Epithelial cell of proximal tubule (primary cell): ENCODE measurements at regions not wholly inside any gene's neighbourhood (a gene's known extent, or its start where the extent isn't known, plus 50 kb on each side); places are given as distances from the start of the nearest gene placed in this dataset.

Experiments
- DNase-seq: peaks from one replicate; pipeline ENCODE4 v3.0.0-alpha.2; 2011; ENCODE audit warnings: low read depth
- H3K4me3 ChIP-seq: 2 replicates; pipeline ENCODE4 v1.5.1; 2011; ENCODE audit warnings: low read depth, mild to moderate bottlenecking, low read length
- TF ChIP-seq, protein P1 (sequence below): conservative IDR thresholded peaks from 2 replicates; pipeline ENCODE4 v1.5.1; 2012; ENCODE audit warnings: low read depth, mild to moderate bottlenecking, low read length

DNA sequence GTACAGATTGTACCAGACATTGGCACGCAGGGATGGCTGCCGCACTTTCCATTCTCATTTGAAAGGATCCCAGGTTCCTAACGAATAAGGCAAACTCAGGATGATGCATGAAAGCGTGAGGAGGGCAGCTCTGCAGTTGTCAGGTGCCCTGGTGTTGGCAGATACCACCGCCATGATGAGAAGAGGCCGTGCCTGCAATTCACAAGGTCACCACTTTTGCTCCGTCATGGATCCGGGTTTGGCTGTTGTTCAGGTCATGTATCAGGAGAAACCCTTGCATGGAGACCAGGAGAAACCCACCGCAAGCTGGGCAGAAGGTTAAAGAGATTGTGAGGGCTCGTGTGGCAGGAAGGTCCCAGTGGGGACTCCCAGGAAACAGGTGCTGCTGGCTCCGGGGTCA lies 233.2 kb downstream of the KLF6 start:
- TF ChIP-seq, protein P1, sequence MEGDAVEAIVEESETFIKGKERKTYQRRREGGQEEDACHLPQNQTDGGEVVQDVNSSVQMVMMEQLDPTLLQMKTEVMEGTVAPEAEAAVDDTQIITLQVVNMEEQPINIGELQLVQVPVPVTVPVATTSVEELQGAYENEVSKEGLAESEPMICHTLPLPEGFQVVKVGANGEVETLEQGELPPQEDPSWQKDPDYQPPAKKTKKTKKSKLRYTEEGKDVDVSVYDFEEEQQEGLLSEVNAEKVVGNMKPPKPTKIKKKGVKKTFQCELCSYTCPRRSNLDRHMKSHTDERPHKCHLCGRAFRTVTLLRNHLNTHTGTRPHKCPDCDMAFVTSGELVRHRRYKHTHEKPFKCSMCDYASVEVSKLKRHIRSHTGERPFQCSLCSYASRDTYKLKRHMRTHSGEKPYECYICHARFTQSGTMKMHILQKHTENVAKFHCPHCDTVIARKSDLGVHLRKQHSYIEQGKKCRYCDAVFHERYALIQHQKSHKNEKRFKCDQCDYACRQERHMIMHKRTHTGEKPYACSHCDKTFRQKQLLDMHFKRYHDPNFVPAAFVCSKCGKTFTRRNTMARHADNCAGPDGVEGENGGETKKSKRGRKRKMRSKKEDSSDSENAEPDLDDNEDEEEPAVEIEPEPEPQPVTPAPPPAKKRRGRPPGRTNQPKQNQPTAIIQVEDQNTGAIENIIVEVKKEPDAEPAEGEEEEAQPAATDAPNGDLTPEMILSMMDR = no peak
- DNase-seq = no peak
- H3K4me3 ChIP-seq = no peak overlapping the region

DNA sequence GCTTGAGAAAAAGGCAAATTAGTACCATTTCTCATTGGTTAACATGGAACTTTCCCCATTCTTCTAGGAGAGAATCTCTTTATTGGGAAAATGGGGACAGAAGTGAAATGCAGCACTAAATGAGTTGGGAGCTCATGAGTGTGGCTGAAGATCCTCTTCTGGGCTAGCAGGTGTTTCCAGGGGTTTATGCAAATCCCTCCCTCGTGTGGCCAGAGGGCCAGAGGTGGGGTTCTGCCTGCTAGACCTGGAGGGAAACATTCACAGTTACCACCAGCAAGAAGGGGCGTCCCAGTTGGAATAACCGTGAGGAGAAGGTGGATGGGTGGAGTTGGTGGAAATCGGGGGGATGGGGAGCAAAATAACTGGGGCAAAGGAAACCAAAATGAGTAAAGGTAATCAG lies 235.9 kb downstream of the KLF6 start:
- TF ChIP-seq, protein P1 = no peak
- DNase-seq = no peak

DNA sequence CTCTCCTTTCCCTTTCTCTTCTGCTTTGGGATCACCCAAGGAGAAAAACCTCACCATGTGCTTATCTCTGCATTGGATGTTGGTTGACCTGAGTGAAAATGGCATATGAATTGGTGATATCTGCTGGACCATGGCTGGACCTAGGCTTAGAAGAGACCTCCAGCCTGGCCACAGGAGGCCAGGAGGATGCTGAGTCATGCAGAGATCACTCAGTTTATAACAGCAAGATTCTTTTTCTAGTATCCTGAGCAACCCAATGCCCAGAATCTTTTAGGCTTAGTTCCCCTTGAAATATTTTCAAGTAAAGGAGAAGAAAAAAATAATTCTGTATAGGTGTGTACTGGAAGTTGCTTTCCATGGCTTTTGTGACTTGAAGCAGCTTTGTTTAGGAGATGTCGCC lies 236.3 kb downstream of the KLF6 start:
- TF ChIP-seq, protein P1 = no peak
- no peak overlapping the region for H3K4me3 ChIP-seq
- no peak for DNase-seq

More for the DNA sequence above, 235.9 kb downstream of the KLF6 start:
- no peak overlapping the region for H3K4me3 ChIP-seq

DNA sequence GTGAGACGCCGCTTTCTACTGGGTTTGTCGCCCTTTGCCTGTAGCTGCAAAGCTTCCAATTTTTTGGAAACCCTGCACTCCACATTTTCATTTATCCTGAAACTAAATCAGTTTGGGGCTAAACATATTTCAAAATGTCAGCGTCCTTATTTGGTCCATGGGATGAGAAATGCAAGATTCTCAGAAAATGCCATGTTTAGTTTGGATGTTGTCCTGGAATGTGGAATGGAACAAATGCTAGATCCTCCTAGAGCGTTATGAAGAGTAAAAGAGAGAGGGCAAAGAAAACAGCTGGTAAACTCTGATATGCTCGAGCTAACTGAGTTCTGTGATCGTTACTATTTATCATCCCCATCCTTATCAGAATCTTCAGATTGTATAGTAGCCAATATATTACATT lies 236.9 kb downstream of the KLF6 start:
- TF ChIP-seq, protein P1 = no peak
- no peak for DNase-seq
- H3K4me3 ChIP-seq = no peak overlapping the region

DNA sequence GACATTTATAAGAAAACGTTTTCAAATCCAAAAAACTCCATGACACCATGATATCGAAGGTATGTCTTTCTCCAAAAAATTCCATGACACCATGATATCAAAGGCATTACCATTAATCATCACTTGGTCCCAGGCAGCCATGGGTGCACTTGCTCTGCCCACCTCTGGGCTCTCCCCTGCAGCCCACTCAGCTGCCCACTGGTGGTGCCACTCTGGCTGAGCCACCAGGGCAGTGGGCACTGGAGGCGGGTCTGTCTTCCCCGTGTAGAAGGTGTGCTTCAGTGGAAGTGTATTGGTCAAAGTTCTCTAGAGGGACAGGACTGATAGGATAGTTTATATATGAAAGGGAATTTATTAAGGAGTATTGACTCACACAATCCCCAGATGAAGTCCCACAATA lies 240.4 kb downstream of the KLF6 start:
- no peak overlapping the region for H3K4me3 ChIP-seq
- TF ChIP-seq, protein P1 = no peak
- no peak for DNase-seq

DNA sequence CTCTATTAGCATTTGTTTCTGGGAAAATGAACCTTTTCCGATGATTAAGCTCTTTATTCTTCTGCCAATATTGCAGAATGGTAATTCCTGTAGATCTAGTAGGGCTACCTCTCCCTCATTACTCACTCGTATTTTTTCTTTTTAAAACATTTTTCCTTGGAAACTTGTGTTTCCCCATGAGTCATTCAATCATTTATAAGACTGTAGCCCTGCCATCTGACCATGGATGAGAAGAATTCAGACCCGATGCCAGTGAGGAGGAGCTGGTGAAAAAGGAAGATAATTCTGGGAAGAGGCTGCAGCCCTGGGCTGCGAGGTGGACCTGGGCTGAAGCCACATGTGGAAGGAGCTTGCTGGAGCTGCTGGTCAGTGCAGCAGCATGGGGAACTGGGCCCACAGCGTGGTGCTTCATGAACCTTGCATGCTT lies 242.8 kb downstream of the KLF6 start:
- no peak for DNase-seq
- TF ChIP-seq, protein P1 = no peak
- H3K4me3 ChIP-seq = no peak overlapping the region

DNA sequence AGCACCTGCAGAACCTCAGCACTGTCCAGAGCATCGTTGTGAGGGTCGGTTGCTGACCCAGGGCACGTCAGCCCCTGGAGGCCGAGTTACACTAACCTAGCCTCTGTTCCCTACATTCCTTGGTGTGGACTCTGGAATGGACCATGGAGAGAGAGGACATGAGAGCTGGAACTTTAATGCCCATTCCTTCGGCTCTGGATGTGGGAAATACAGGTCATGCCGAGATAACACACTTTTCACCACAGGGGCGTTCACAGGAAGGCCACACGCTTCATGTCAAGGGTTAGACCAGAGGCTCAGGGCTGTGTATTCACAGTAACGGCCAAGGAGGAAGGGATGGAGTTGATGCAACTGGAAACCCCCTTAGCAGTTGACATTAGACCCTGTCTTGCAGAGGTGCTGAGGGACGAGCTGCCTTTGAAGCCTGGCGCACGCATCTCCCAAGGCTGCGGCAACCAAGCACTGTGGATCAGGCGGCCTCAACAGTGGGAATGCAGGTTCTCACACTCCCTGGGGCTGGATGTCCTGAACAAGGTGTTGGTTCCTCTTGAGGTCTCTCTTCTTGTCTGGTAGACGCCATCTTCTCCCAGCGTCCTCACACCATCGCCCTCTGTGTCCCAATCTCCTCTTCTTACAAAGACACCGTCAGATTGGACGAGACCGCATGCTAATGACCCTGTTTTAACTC lies 245.2 kb downstream of the KLF6 start:
- H3K4me3 ChIP-seq = no peak overlapping the region
- no peak for DNase-seq
- TF ChIP-seq, protein P1 = no peak
